IMR-90 (cell line): ENCODE measurements at regions not wholly inside any gene's neighbourhood (a gene's known extent, or its start where the extent isn't known, plus 50 kb on each side); places are given as distances from the start of the nearest gene placed in this dataset.

Experiments used
- ATAC-seq: fragments of 200-7000 bp; cut with Tn5 transposase; 2 replicates; pipeline ENCODE4 v1.9.1; 2020; ENCODE audit warnings: low read depth, mild to moderate bottlenecking, moderate library complexity
- BruUV-seq: library from RNA; stranded (reverse); fragments of 400-500 nt; replicated peaks from 2 replicates; lab custom pipeline; 2021; lab: Mats Ljungman, UMichigan
- CTCF ChIA-PET: fragments of 300-600 bp; formaldehyde crosslinking; extraction: SDS; loops from one replicate; lab custom pipeline; 2021; ENCODE audit warnings: antibody characterized with exemption; lab: Yijun Ruan, JAX
- POLR2A ChIA-PET: fragments of 300-600 bp; sonication (Branson Sonifier 250); formaldehyde crosslinking; loops from one replicate; lab custom pipeline; 2022; ENCODE audit warnings: antibody characterized with exemption; ENCODE audit not compliant: unreplicated experiment; lab: Charles Lee
- DNase-seq: peaks from one replicate; pipeline ENCODE4 v3.0.0; 2013
- H2AFZ ChIP-seq: replicated peaks from 2 replicates; pipeline ENCODE3; 2013; ENCODE audit warnings: low read length, mild to moderate bottlenecking; ENCODE audit not compliant: poor library complexity
- H2AK5ac ChIP-seq: 2 replicates; pipeline ENCODE4 v1.6.1; 2013; ENCODE audit warnings: low read depth, low read length, inconsistent platforms
- H2AK9ac ChIP-seq: replicated peaks from 2 replicates; pipeline ENCODE3; 2013; ENCODE audit warnings: mild to moderate bottlenecking, low read depth, low read length, moderate library complexity; ENCODE audit not compliant: poor library complexity
- H2BK120ac ChIP-seq: 2 replicates; pipeline ENCODE4 v1.6.1; 2013; ENCODE audit warnings: low read depth, low read length, inconsistent platforms
- H2BK15ac ChIP-seq: 3 replicates; pipeline ENCODE4 v1.6.1; 2013; ENCODE audit warnings: low read depth, low read length, inconsistent platforms
- H2BK20ac ChIP-seq: 2 replicates; pipeline ENCODE4 v1.6.1; 2013; ENCODE audit warnings: low read depth, mild to moderate bottlenecking, inconsistent platforms, low read length, moderate library complexity
- H2BK5ac ChIP-seq: 2 replicates; pipeline ENCODE4 v1.6.1; 2013; ENCODE audit warnings: mild to moderate bottlenecking, low read depth, low read length, inconsistent platforms; ENCODE audit not compliant: poor library complexity, severe bottlenecking
- H3K14ac ChIP-seq: replicated peaks from 2 replicates; pipeline ENCODE4 v1.6.1; 2013; ENCODE audit warnings: low read depth, low read length, inconsistent platforms
- H3K18ac ChIP-seq: 2 replicates; pipeline ENCODE4 v1.6.1; 2013; ENCODE audit warnings: low read depth, low read length, control low read depth
- H3K23ac ChIP-seq: 2 replicates; pipeline ENCODE4 v1.6.1; 2013; ENCODE audit warnings: low read depth, low read length, inconsistent platforms
- H3K27ac ChIP-seq: 2 replicates; pipeline ENCODE4 v1.5.1; 2013; ENCODE audit warnings: mild to moderate bottlenecking, control low read depth, low read length; ENCODE audit not compliant: insufficient read depth
- H3K27me3 ChIP-seq: 2 replicates; pipeline ENCODE4 v1.6.1; 2013; ENCODE audit warnings: low read length; ENCODE audit not compliant: control insufficient read depth, insufficient read depth
- H3K36me3 ChIP-seq: 2 replicates; pipeline ENCODE4 v1.6.1; 2013; ENCODE audit warnings: low read length, mixed read lengths; ENCODE audit not compliant: control insufficient read depth, insufficient read depth
- H3K4ac ChIP-seq: 2 replicates; pipeline ENCODE4 v1.6.1; 2013; ENCODE audit warnings: low read depth, low read length, inconsistent platforms
- H3K4me1 ChIP-seq: 2 replicates; pipeline ENCODE4 v1.6.1; 2013; ENCODE audit warnings: low read length, mixed read lengths; ENCODE audit not compliant: control insufficient read depth, insufficient read depth
- H3K4me2 ChIP-seq: 2 replicates; pipeline ENCODE4 v1.6.1; 2013; ENCODE audit warnings: low read depth, mild to moderate bottlenecking, control low read depth, low read length, moderate library complexity
- H3K4me3 ChIP-seq: 2 replicates; pipeline ENCODE4 v1.5.1; 2013; ENCODE audit warnings: low read depth, mild to moderate bottlenecking, control low read depth, low read length, moderate library complexity; ENCODE audit not compliant: insufficient read depth
- H3K56ac ChIP-seq: 2 replicates; pipeline ENCODE4 v1.6.1; 2013; ENCODE audit warnings: low read length, inconsistent platforms; ENCODE audit not compliant: insufficient read depth; ENCODE audit errors: extremely low read depth
- H3K79me1 ChIP-seq, 2 experiments: 2 replicates each; pipeline ENCODE4 v1.6.1; 2013; ENCODE audit warnings: low read length in 2 of 2, inconsistent platforms in 1 of 2, low read depth in 1 of 2
- H3K9ac ChIP-seq: 2 replicates; pipeline ENCODE4 v1.6.1; 2013; ENCODE audit warnings: low read depth, low read length, control low read depth
- H3K9me1 ChIP-seq: 2 replicates; pipeline ENCODE4 v1.6.1; 2013; ENCODE audit warnings: low read length, inconsistent platforms; ENCODE audit not compliant: insufficient read depth
- H3K9me3 ChIP-seq: 2 replicates; pipeline ENCODE4 v1.6.1; 2013; ENCODE audit warnings: low read length; ENCODE audit not compliant: control insufficient read depth, insufficient read depth
- H4K20me1 ChIP-seq: 2 replicates; pipeline ENCODE4 v1.6.1; 2013; ENCODE audit warnings: low read length, inconsistent platforms; ENCODE audit not compliant: insufficient read depth
- H4K5ac ChIP-seq: 2 replicates; pipeline ENCODE4 v1.6.1; 2013; ENCODE audit warnings: mild to moderate bottlenecking, low read depth, low read length, control low read depth
- H4K8ac ChIP-seq, 2 experiments: 2 replicates each; pipeline ENCODE4 v1.6.1; 2013; ENCODE audit warnings: low read depth in 2 of 2, low read length in 2 of 2, control low read depth in 1 of 2, inconsistent platforms in 1 of 2
- H4K91ac ChIP-seq: 2 replicates; pipeline ENCODE4 v1.6.1; 2013; ENCODE audit warnings: low read depth, low read length, inconsistent platforms; ENCODE audit not compliant: insufficient read depth
- BHLHE40 ChIP-seq: fragments of 150-350 bp; IDR thresholded peaks from 2 replicates; pipeline ENCODE4 v1.6.1; 2016; ENCODE audit warnings: mild to moderate bottlenecking, low read depth, low read length
- FOS ChIP-seq: fragments of 150-350 bp; IDR thresholded peaks from 2 replicates; pipeline ENCODE4 v1.6.1; 2016; ENCODE audit warnings: low read depth, low read length
- MAFK ChIP-seq: IDR thresholded peaks from 2 replicates; pipeline ENCODE4 v1.6.1; 2012; ENCODE audit warnings: low read depth, low read length, improper control_type of control experiment
- MAZ ChIP-seq: IDR thresholded peaks from 2 replicates; pipeline ENCODE4 v1.6.1; 2012; ENCODE audit warnings: low read depth, mild to moderate bottlenecking, low read length, improper control_type of control experiment, moderate library complexity, borderline replicate concordance
- RAD21 ChIP-seq: IDR thresholded peaks from 2 replicates; pipeline ENCODE4 v1.6.1; 2012; ENCODE audit warnings: low read length, improper control_type of control experiment
- RCOR1 ChIP-seq: IDR thresholded peaks from 2 replicates; pipeline ENCODE4 v1.6.1; 2012; ENCODE audit warnings: mild to moderate bottlenecking, low read length, improper control_type of control experiment; ENCODE audit not compliant: insufficient replicate concordance
- RFX5 ChIP-seq: IDR thresholded peaks from 2 replicates; pipeline ENCODE4 v1.8.0; 2012; ENCODE audit warnings: low read depth, mild to moderate bottlenecking, low read length, moderate library complexity
- SMC3 ChIP-seq: fragments of 150-350 bp; IDR thresholded peaks from 2 replicates; pipeline ENCODE4 v1.6.1; 2016; ENCODE audit warnings: low read depth, mild to moderate bottlenecking, antibody characterized with exemption, low read length, moderate library complexity
- WGBS, 2 experiments: methylation state at CpG; one replicate each; pipeline versions ENCODE4 v1.1.5 to v1.1.7; 2013; ENCODE audit warnings: missing lambda C conversion rate in 2 of 2; ENCODE audit not compliant: insufficient read length in 1 of 2; ENCODE audit errors: extremely low coverage in 2 of 2; 5-methylcytosine and 5-hydroxymethylcytosine counted together
- dilution Hi-C: fragments of 300-500 bp; cut with HindIII; formaldehyde crosslinking; loops from one replicate; pipeline ENCODE4 v1.14.3; 2018; ENCODE audit warnings: low sequenced_read_pairs; ENCODE audit not compliant: unreplicated experiment
- in situ Hi-C: fragments of 300-500 bp; cut with MboI; formaldehyde crosslinking; loops from 3 replicates; pipeline ENCODE4 v1.14.3; 2019; ENCODE audit warnings: low sequenced_read_pairs, inconsistent platforms, mixed read lengths
- intact Hi-C: fragments of 100-400 bp; cut with micrococcal nuclease; formaldehyde crosslinking; loops from 2 replicates; pipeline ENCODE4 v1.10.0; 2022
- TF ChIP-seq, protein P1 (sequence below): fragments of 150-350 bp; IDR thresholded peaks from 2 replicates; pipeline ENCODE4 v1.6.1; 2016; ENCODE audit warnings: low read depth, mild to moderate bottlenecking, low read length, moderate library complexity, borderline replicate concordance
- TF ChIP-seq, protein P2 (sequence below): fragments of 150-350 bp; IDR thresholded peaks from 2 replicates; pipeline ENCODE4 v1.6.1; 2017; ENCODE audit warnings: mild to moderate bottlenecking, antibody characterized with exemption, low read length, low read depth

DNA sequence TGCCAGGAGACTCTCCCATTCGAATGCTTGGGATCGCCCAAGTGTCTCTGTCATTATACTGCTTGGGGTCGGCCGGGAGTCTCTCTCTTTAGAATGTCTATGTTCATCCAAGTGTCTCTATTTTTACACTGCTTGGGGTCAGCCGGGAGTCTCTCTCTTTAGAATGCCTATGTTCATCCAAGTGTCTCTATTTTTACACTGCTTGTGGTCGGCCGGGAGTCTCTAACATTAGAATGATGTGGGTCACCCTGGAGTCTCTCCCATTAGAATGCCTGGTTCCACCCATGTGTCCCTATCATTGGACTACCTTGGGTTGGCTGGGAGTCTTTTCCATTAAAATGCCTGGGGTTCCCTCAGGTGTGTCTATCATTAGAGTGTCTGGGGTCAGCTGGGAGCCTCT, 2230.4 kb downstream of the TP53TG3F start:
- Histone ChIP-seq H3K4ac (no peak overlapping the region), H3K27ac (no peak overlapping the region), H3K9me1 (no peaks in the 10 kb centered on the region), H2AFZ (no peak overlapping the region), H4K8ac (no peak overlapping the region), H3K4me3 (no peak overlapping the region), H3K36me3 (no peaks in the 10 kb centered on the region), H3K23ac (no peak overlapping the region), H4K91ac (no peak overlapping the region), H2AK9ac (no peak overlapping the region), H3K56ac (no peak overlapping the region), H3K9me3 (peaks cover 10% of the 10 kb centered on the region; the same call in 1 of the 2 replicates), H3K79me1 (no peaks in the 10 kb centered on the region), H3K4me1 (no peaks in the 10 kb centered on the region), H2BK20ac (no peak overlapping the region), H3K18ac (no peak overlapping the region), H3K27me3 (no peaks in the 10 kb centered on the region), H4K5ac (no peak overlapping the region), H3K9ac (no peak overlapping the region), H3K4me2 (no peak overlapping the region), H2BK5ac (no peak overlapping the region), H2BK120ac (no peak overlapping the region), H2BK15ac (no peak overlapping the region), H4K20me1 (no peaks in the 10 kb centered on the region), H2AK5ac (no peak overlapping the region), H3K14ac (no peak overlapping the region)
- DNase-seq (no peak), ATAC-seq (no peak)
- POLR2A ChIA-PET = no interaction called here
- no peak for TF ChIP-seq SMC3
- TF ChIP-seq RAD21 = no peak
- no peak for TF ChIP-seq MAZ
- TF ChIP-seq, protein P1, sequence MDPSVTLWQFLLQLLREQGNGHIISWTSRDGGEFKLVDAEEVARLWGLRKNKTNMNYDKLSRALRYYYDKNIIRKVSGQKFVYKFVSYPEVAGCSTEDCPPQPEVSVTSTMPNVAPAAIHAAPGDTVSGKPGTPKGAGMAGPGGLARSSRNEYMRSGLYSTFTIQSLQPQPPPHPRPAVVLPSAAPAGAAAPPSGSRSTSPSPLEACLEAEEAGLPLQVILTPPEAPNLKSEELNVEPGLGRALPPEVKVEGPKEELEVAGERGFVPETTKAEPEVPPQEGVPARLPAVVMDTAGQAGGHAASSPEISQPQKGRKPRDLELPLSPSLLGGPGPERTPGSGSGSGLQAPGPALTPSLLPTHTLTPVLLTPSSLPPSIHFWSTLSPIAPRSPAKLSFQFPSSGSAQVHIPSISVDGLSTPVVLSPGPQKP = no peak
- TF ChIP-seq MAFK = no peak
- TF ChIP-seq BHLHE40 = no peak
- no peak for TF ChIP-seq RCOR1
- no peak for TF ChIP-seq RFX5
- TF ChIP-seq, protein P2, sequence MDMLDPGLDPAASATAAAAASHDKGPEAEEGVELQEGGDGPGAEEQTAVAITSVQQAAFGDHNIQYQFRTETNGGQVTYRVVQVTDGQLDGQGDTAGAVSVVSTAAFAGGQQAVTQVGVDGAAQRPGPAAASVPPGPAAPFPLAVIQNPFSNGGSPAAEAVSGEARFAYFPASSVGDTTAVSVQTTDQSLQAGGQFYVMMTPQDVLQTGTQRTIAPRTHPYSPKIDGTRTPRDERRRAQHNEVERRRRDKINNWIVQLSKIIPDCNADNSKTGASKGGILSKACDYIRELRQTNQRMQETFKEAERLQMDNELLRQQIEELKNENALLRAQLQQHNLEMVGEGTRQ = no peak
- TF ChIP-seq FOS = no peak
- no TSS peak for BruUV-seq
- in situ Hi-C loops = no loop called here
- CTCF ChIA-PET = no interaction called here
- dilution Hi-C loops = no loop called here
- intact Hi-C loops = no loop called here
- no CpG with 5 or more reads among the region's 7 CpGs for WGBS, 2 experiments
